Keratinocyte (primary cell): ENCODE measurements at regions not wholly inside any gene's neighbourhood (a gene's known extent, or its start where the extent isn't known, plus 50 kb on each side); places are given as distances from the start of the nearest gene placed in this dataset.

Source experiments
- DNase-seq: peaks from one replicate; pipeline ENCODE4 v3.0.0-alpha.2; 2011; ENCODE audit warnings: low read depth, missing footprints, low spot score
- FAIRE-seq: peaks from 2 replicates; lab custom pipeline; 2011; peaks lifted over from hg19 to GRCh38; lab: Jason Lieb, UNC
- H2AFZ ChIP-seq: 2 replicates; pipeline ENCODE4 v1.6.0; 2012; ENCODE audit warnings: low read length, control low read depth, inconsistent platforms; ENCODE audit not compliant: control insufficient read depth
- H3K27ac ChIP-seq: 2 replicates; pipeline ENCODE4 v1.5.1; 2011; ENCODE audit warnings: low read length; ENCODE audit not compliant: control insufficient read depth, insufficient read depth
- H3K27me3 ChIP-seq: 3 replicates; pipeline ENCODE4 v1.6.0; 2011; ENCODE audit warnings: low read length; ENCODE audit not compliant: control insufficient read depth, insufficient read depth; ENCODE audit errors: extremely low read depth
- H3K36me3 ChIP-seq, 2 experiments: 2 replicates in 1 of 2; 3 replicates in 1 of 2; pipeline ENCODE4 v1.5.1; 2011; ENCODE audit warnings: low read length in 2 of 2, mild to moderate bottlenecking in 1 of 2; ENCODE audit not compliant: control insufficient read depth in 2 of 2, insufficient read depth in 2 of 2; ENCODE audit errors: extremely low read depth in 1 of 2
- H3K4me1 ChIP-seq: 3 replicates; pipeline ENCODE4 v1.5.1; 2011; ENCODE audit warnings: low read length; ENCODE audit not compliant: control insufficient read depth, insufficient read depth; ENCODE audit errors: extremely low read depth
- H3K4me2 ChIP-seq: 3 replicates; pipeline ENCODE4 v1.6.0; 2011; ENCODE audit warnings: low read depth, low read length; ENCODE audit not compliant: control insufficient read depth, insufficient read depth; ENCODE audit errors: extremely low read depth
- H3K4me3 ChIP-seq, 3 experiments: fragments of 200-600 bp in 1 of 3; sonication (generic) in 1 of 3; 2 replicates in 2 of 3; 3 replicates in 1 of 3; pipeline ENCODE4 v1.5.1; 2011 to 2016; ENCODE audit warnings: low read length in 3 of 3, mild to moderate bottlenecking in 3 of 3, control low read depth in 2 of 3, inconsistent platforms in 1 of 3, low read depth in 1 of 3, mixed read lengths in 1 of 3, mixed run types in 1 of 3, moderate library complexity in 1 of 3; ENCODE audit not compliant: control insufficient read depth in 2 of 3, insufficient read depth in 2 of 3; ENCODE audit errors: extremely low read depth in 1 of 3
- H3K79me2 ChIP-seq: 2 replicates; pipeline ENCODE4 v1.6.0; 2012; ENCODE audit warnings: low read length; ENCODE audit not compliant: control insufficient read depth, insufficient read depth
- H3K9ac ChIP-seq: 3 replicates; pipeline ENCODE4 v1.6.0; 2011; ENCODE audit warnings: low read length; ENCODE audit not compliant: control insufficient read depth, insufficient read depth; ENCODE audit errors: extremely low read depth
- H3K9me1 ChIP-seq: 3 replicates; pipeline ENCODE4 v1.6.0; 2011; ENCODE audit warnings: low read length; ENCODE audit not compliant: control insufficient read depth, insufficient read depth; ENCODE audit errors: extremely low read depth
- H3K9me3 ChIP-seq: 2 replicates; pipeline ENCODE4 v1.5.1; 2012; ENCODE audit warnings: low read depth, low read length; ENCODE audit not compliant: control insufficient read depth
- H4K20me1 ChIP-seq: 3 replicates; pipeline ENCODE4 v1.6.0; 2011; ENCODE audit warnings: low read length; ENCODE audit not compliant: control insufficient read depth, insufficient read depth; ENCODE audit errors: extremely low read depth
- EZH2 ChIP-seq: IDR thresholded peaks from one replicate; pipeline ENCODE4 v1.6.1; 2012; ENCODE audit warnings: inconsistent platforms, mild to moderate bottlenecking, low read length, moderate library complexity
- dilution Hi-C: fragments of 300-500 bp; cut with MboI; formaldehyde crosslinking; loops from one replicate; pipeline ENCODE4 v1.7.0; 2020; ENCODE audit warnings: low sequenced_read_pairs; ENCODE audit not compliant: extremely low pct_ligation_motif_present
- TF ChIP-seq, protein P1 (sequence below), 3 experiments: IDR thresholded peaks in 1 of 3; conservative IDR thresholded peaks in 1 of 3; optimal IDR thresholded peaks in 1 of 3; 2 replicates in 2 of 3; 3 replicates in 1 of 3; pipeline versions ENCODE3 to v1.5.1; 2011; ENCODE audit warnings: low read length in 3 of 3, mild to moderate bottlenecking in 3 of 3, moderate library complexity in 2 of 3, control low read depth in 1 of 3, inconsistent platforms in 1 of 3; ENCODE audit not compliant: insufficient read depth in 2 of 3; ENCODE audit errors: extremely low read depth in 1 of 3

DNA sequence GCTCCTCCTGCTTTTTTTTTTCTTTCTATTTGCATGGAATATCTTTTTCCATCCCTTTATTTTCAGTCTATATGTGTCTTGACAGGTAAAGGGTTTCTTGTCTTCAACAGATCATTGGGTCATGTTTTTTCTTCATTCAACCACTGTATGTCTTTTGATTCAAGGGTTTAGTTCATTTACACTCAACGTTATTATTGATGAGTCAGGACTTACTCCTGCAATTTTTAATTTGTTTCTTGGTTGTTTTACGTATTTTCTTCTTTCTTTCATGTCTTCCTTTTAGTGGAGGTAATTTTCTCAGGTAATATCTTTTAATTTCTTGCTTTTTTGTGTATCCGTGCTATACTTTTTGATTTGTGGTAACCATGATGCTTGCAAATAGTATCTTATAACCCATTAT is 429.1 kb upstream of the HTR1E start:
- H4K20me1 ChIP-seq, result no peaks in the 10 kb centered on the region
- no peak overlapping the region for H3K4me2 ChIP-seq
- no peak overlapping the region for H3K4me3 ChIP-seq
- no peak overlapping the region for H3K9ac ChIP-seq
- TF ChIP-seq EZH2, result no peak
- TF ChIP-seq, protein P1, sequence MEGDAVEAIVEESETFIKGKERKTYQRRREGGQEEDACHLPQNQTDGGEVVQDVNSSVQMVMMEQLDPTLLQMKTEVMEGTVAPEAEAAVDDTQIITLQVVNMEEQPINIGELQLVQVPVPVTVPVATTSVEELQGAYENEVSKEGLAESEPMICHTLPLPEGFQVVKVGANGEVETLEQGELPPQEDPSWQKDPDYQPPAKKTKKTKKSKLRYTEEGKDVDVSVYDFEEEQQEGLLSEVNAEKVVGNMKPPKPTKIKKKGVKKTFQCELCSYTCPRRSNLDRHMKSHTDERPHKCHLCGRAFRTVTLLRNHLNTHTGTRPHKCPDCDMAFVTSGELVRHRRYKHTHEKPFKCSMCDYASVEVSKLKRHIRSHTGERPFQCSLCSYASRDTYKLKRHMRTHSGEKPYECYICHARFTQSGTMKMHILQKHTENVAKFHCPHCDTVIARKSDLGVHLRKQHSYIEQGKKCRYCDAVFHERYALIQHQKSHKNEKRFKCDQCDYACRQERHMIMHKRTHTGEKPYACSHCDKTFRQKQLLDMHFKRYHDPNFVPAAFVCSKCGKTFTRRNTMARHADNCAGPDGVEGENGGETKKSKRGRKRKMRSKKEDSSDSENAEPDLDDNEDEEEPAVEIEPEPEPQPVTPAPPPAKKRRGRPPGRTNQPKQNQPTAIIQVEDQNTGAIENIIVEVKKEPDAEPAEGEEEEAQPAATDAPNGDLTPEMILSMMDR (optimal IDR thresholded peaks at IDR 0.05 in 1 of 3, IDR thresholded peaks at IDR 0.05 in 1 of 3, conservative IDR thresholded peaks at IDR 0.05 in 1 of 3; ENCODE audit: extremely low read depth in 1 of 3, insufficient read depth in 2 of 3, low read length in 3 of 3), result no peak
- FAIRE-seq (no peak), DNase-seq (no peak)
- no peaks in the 10 kb centered on the region for H3K27me3 ChIP-seq
- H3K4me1 ChIP-seq, result no peaks in the 10 kb centered on the region
- H3K36me3 ChIP-seq, result no peaks in the 10 kb centered on the region
- H3K27ac ChIP-seq, result no peak overlapping the region
- no peaks in the 10 kb centered on the region for H3K79me2 ChIP-seq
- no peak overlapping the region for H2AFZ ChIP-seq
- no peaks in the 10 kb centered on the region for H3K9me1 ChIP-seq
- dilution Hi-C loops, result no loop called here
- H3K9me3 ChIP-seq, result no peaks in the 10 kb centered on the region

DNA sequence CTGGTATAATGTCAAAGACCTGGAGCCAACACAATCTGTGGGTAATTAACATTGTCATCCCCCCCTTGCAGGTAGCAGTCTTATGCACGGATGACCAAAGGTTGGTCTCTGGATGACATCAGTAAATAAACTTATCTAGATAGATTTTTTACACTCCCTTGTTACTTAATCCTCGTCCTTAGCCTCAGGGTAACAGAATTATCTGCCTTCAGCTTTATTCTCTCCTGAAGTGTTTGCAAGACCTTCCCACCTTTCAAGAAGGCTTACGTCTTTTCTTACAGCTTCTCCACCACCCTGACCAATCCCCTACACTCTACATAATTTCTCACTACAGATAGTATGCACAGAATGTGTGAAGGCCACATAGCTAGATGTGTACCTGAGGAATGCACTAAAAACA is 434.8 kb upstream of the HTR1E start:
- Histone ChIP-seq H3K4me1 (no peaks in the 10 kb centered on the region), H3K9me3 (no peaks in the 10 kb centered on the region), H3K4me2 (no peak overlapping the region), H3K4me3 (no peak overlapping the region), H3K27ac (no peak overlapping the region), H3K9me1 (no peaks in the 10 kb centered on the region), H3K27me3 (no peaks in the 10 kb centered on the region), H4K20me1 (no peaks in the 10 kb centered on the region), H2AFZ (no peak overlapping the region), H3K36me3 (no peaks in the 10 kb centered on the region), H3K79me2 (no peaks in the 10 kb centered on the region), H3K9ac (no peak overlapping the region)
- FAIRE-seq, result no peak
- TF ChIP-seq, protein P1 (optimal IDR thresholded peaks at IDR 0.05 in 1 of 3, IDR thresholded peaks at IDR 0.05 in 1 of 3, conservative IDR thresholded peaks at IDR 0.05 in 1 of 3; ENCODE audit: extremely low read depth in 1 of 3, insufficient read depth in 2 of 3, low read length in 3 of 3), result no peak
- no peak for TF ChIP-seq EZH2
- dilution Hi-C loops, result no loop called here
- DNase-seq, result no peak
